ENCODE measurements at regions not wholly inside any gene's neighbourhood (a gene's known extent, or its start where the extent isn't known, plus 50 kb on each side); places are given as distances from the start of the nearest gene placed in this dataset.

DNA sequence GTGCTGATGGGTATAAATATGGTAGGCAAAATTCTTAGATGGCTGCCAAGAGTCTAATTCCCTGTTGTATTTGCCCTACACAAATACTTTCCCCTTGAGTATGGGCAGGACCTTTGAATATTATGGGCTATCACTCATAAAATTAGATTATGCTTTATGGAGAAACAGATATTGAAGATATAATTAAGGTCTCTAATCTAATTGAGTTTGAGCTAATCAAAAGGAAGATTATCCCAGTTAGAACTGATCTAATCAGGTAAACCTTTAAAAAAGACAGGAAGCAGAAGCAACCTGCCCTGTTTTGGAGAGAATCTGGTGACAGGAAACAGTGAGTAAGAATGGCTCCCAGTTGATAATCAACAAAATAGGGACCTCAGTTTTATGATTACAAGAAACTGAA lies 609.0 kb upstream of the PRMT6 start:
- Mint-ChIP-seq H3K4me1 (ENCODE audit: insufficient read depth, unreplicated experiment) (no peaks in the 10 kb centered on the region), H3K27me3 (ENCODE audit: insufficient read depth, unreplicated experiment) (no peaks in the 10 kb centered on the region), H3K36me3 (ENCODE audit: insufficient read depth, unreplicated experiment) (no peaks in the 10 kb centered on the region), H3K9me3 (ENCODE audit: unreplicated experiment) (no peaks in the 10 kb centered on the region), H3K27ac (ENCODE audit: low read depth, unreplicated experiment) (no peak overlapping the region), H3K4me3 (ENCODE audit: unreplicated experiment) (no peak overlapping the region)
- intact Hi-C loops (cut with micrococcal nuclease), result no loop called here
- no peak for DNase-seq (ENCODE audit: unreplicated experiment)
- POLR2A ChIA-PET, result no interaction called here
- no TSS peak for BruUV-seq (replicated peaks)
- no peak for TF ChIP-seq CTCF (IDR thresholded peaks at IDR 0.05; ENCODE audit: unreplicated experiment)
- CTCF ChIA-PET, result interaction anchor here (0.6 kb wide), 1 partner anchor 771 kb away, joined by 4 read pairs; no protein-coding TSS in a partner anchor

- Mint-ChIP-seq H3K36me3 (ENCODE audit: insufficient read depth, unreplicated experiment) (no peaks in the 10 kb centered on the region), H3K27ac (ENCODE audit: low read depth, unreplicated experiment) (no peak overlapping the region), H3K9me3 (ENCODE audit: unreplicated experiment) (no peaks in the 10 kb centered on the region), H3K4me3 (ENCODE audit: unreplicated experiment) (no peak overlapping the region), H3K27me3 (ENCODE audit: insufficient read depth, unreplicated experiment) (no peaks in the 10 kb centered on the region), H3K4me1 (ENCODE audit: insufficient read depth, unreplicated experiment) (no peaks in the 10 kb centered on the region)
- no TSS peak for BruUV-seq (replicated peaks)
- TF ChIP-seq CTCF (IDR thresholded peaks at IDR 0.05; ENCODE audit: unreplicated experiment), result no peak
- DNase-seq (ENCODE audit: unreplicated experiment), result no peak
- CTCF ChIA-PET, result no interaction called here
- intact Hi-C loops (cut with micrococcal nuclease), result no loop called here
- POLR2A ChIA-PET, result no interaction called here
Measured at GRCh38 chr1:106456832-106457231, 599.6 kb upstream of the PRMT6 start.

GRCh38 chr1:106457368-106457767 lies 599.1 kb upstream of the PRMT6 start:
- Mint-ChIP-seq H3K27me3 (ENCODE audit: insufficient read depth, unreplicated experiment) (no peaks in the 10 kb centered on the region), H3K9me3 (ENCODE audit: unreplicated experiment) (no peaks in the 10 kb centered on the region), H3K4me1 (ENCODE audit: insufficient read depth, unreplicated experiment) (no peaks in the 10 kb centered on the region), H3K27ac (ENCODE audit: low read depth, unreplicated experiment) (no peak overlapping the region), H3K4me3 (ENCODE audit: unreplicated experiment) (no peak overlapping the region), H3K36me3 (ENCODE audit: insufficient read depth, unreplicated experiment) (no peaks in the 10 kb centered on the region)
- ChIA-PET CTCF (no interaction called here), POLR2A (no interaction called here)
- no peak for TF ChIP-seq CTCF (IDR thresholded peaks at IDR 0.05; ENCODE audit: unreplicated experiment)
- no peak for DNase-seq (ENCODE audit: unreplicated experiment)
- intact Hi-C loops (cut with micrococcal nuclease), result no loop called here
- no TSS peak for BruUV-seq (replicated peaks)

DNA sequence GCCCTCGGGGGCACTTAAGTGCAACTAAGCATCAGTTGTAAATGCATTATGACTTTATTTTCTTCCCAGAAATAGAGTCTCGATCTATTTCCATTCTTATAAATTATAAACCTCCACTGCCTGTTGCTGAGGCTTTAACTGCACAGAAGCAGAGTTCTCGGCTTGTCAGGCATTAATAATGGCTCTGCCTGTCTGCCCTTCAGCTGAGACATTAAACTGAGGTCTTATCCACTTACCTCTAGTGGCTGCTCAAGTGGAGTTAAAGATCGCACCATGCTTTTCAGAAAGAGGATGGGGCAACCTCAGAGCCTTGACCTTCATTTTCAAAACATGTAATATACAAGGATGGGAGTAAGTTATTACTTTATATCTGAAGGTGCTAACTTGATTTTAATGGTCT lies 597.6 kb upstream of the PRMT6 start:
- Mint-ChIP-seq H3K4me1 (ENCODE audit: insufficient read depth, unreplicated experiment) (no peaks in the 10 kb centered on the region), H3K27me3 (ENCODE audit: insufficient read depth, unreplicated experiment) (no peaks in the 10 kb centered on the region), H3K4me3 (ENCODE audit: unreplicated experiment) (no peak overlapping the region), H3K36me3 (ENCODE audit: insufficient read depth, unreplicated experiment) (no peaks in the 10 kb centered on the region), H3K9me3 (ENCODE audit: unreplicated experiment) (no peaks in the 10 kb centered on the region), H3K27ac (ENCODE audit: low read depth, unreplicated experiment) (no peak overlapping the region)
- ChIA-PET CTCF (no interaction called here), POLR2A (no interaction called here)
- no TSS peak for BruUV-seq (replicated peaks)
- no peak for DNase-seq (ENCODE audit: unreplicated experiment)
- no peak for TF ChIP-seq CTCF (IDR thresholded peaks at IDR 0.05; ENCODE audit: unreplicated experiment)
- intact Hi-C loops (cut with micrococcal nuclease), result no loop called here

Data from MCF 10A (cell line).